ENCODE measurements at regions not wholly inside any gene's neighbourhood (a gene's known extent, or its start where the extent isn't known, plus 50 kb on each side); places are given as distances from the start of the nearest gene placed in this dataset.

DNA sequence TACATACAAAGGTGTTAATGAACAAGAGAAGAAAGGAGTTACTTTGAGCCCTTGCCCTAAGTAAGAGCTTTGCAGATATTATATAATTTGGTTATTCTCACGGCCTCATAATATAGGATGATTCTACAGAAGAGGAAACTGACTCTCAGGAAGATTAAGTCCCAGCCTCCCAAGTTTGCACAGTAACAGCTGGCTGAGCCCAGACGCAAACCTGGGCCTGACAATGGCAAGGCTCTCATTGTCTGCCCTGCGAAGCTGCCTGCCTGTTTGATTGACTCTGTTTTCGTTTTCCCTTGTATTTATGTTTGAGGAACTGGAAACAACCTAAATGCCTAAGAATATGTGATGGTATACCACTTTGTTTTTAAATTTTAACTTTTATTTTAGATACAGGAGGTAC lies 76.2 kb upstream of the PGBD5 start:
- BruUV-seq (replicated peaks), result no TSS peak
- POLR2A ChIA-PET, result no interaction called here
- Histone ChIP-seq H3K9ac (ENCODE audit: insufficient read depth, low read depth, low read length) (no peak overlapping the region), H3K27ac (ENCODE audit: extremely low read length, insufficient read depth, low read length) (no peak overlapping the region), H3K79me2 (ENCODE audit: insufficient read depth, low read length) (no peaks in the 10 kb centered on the region), H3K4me3 (replicated peaks in 1 of 3; ENCODE audit: insufficient read depth in 1 of 3, low read depth in 2 of 3, low read length in 3 of 3) (no peak overlapping the region), H3K4me1 (ENCODE audit: insufficient read depth, low read length) (no peaks in the 10 kb centered on the region), H2AFZ (ENCODE audit: low read length) (no peak overlapping the region), H3K27me3 (ENCODE audit: control insufficient read depth in 1 of 2, insufficient read depth in 2 of 2, low read length in 2 of 2) (peaks cover 0 to 10% of the 10 kb centered on the region in 2 experiments; a peak in 2 of 5 replicates), H4K20me1 (ENCODE audit: insufficient read depth, low read length) (no peaks in the 10 kb centered on the region), H3K4me2 (ENCODE audit: low read depth, low read length) (no peak overlapping the region), H3K36me3 (replicated peaks in 1 of 2; ENCODE audit: control insufficient read depth in 1 of 2, insufficient read depth in 2 of 2, low read length in 2 of 2) (no peaks in the 10 kb centered on the region), H3K9me3 (ENCODE audit: low read length) (no peaks in the 10 kb centered on the region)
- 16% methylated on average over 4 of the region's 4 CpGs for WGBS (ENCODE audit: low lambda C conversion rate)
- DNase-seq (ENCODE audit: low spot score), result no peak
- in situ Hi-C loops (cut with HindIII; ENCODE audit: extremely low pct_ligation_motif_present, low pct_unique_long_range_greater_than_20kb), result no loop called here
- intact Hi-C loops (cut with micrococcal nuclease; ENCODE audit: unreplicated experiment), result no loop called here
- FAIRE-seq, result no peak
- no peak for TF ChIP-seq TSC22D2 (CRISPR knock-in tag; IDR thresholded peaks at IDR 0.05; ENCODE audit: borderline replicate concordance)
- CTCF ChIA-PET (ENCODE audit: low intra/inter-chr PET ratio, low total read pairs), result no interaction called here
- no peak for ATAC-seq

DNA sequence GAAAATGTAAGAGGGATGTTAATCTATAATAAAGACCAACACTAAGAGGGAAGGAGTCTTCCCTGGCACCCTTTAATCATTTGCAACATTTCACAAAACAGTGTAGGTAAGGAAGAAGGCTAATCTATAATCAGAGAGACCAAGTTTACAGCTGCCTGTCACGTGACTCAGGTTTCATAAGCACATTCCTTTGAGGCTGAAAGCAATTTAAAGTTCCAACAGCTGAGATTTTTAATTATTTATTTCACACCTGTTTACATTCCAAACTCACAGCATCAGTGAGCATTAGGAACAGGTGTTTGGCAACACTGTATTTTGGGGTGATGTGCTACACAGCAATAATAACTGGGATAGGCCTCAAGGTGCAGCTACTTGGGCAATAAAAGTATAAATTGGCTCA lies 75.7 kb upstream of the PGBD5 start:
- in situ Hi-C loops (cut with HindIII; ENCODE audit: extremely low pct_ligation_motif_present, low pct_unique_long_range_greater_than_20kb), result no loop called here
- CTCF ChIA-PET (ENCODE audit: low intra/inter-chr PET ratio, low total read pairs), result no interaction called here
- BruUV-seq (replicated peaks), result no TSS peak

More for the DNA sequence above, 75.7 kb upstream of the PGBD5 start:
- no peak for ATAC-seq
- peaks cover 0 to 12% of the 10 kb centered on the region in 2 experiments; a peak in 2 of 5 replicates for H3K27me3 ChIP-seq (ENCODE audit: control insufficient read depth in 1 of 2, insufficient read depth in 2 of 2, low read length in 2 of 2)
- H4K20me1 ChIP-seq (ENCODE audit: insufficient read depth, low read length), result no peaks in the 10 kb centered on the region
- TF ChIP-seq, protein P1, sequence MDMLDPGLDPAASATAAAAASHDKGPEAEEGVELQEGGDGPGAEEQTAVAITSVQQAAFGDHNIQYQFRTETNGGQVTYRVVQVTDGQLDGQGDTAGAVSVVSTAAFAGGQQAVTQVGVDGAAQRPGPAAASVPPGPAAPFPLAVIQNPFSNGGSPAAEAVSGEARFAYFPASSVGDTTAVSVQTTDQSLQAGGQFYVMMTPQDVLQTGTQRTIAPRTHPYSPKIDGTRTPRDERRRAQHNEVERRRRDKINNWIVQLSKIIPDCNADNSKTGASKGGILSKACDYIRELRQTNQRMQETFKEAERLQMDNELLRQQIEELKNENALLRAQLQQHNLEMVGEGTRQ (IDR thresholded peaks at IDR 0.05; ENCODE audit: low read depth, low read length), result peak; percentile 58; the same call in 1 of the 2 replicates
- TF ChIP-seq, protein P1 (CRISPR knock-in tag; IDR thresholded peaks at IDR 0.05; ENCODE audit: borderline replicate concordance), result no peak; the same call in 1 of the 2 replicates
- TF ChIP-seq RAD51 (IDR thresholded peaks at IDR 0.05; ENCODE audit: borderline replicate concordance) (peak; percentile 74), RBM39 (IDR thresholded peaks at IDR 0.05; ENCODE audit: low read depth, low read length, poor library complexity, severe bottlenecking) (no peak)
- H3K4me3 ChIP-seq (replicated peaks in 1 of 3; ENCODE audit: insufficient read depth in 1 of 3, low read depth in 2 of 3, low read length in 3 of 3), result no peak overlapping the region
- no peak for DNase-seq (ENCODE audit: low spot score)
- no peaks in the 10 kb centered on the region for H3K4me1 ChIP-seq (ENCODE audit: insufficient read depth, low read length)
- H3K36me3 ChIP-seq (replicated peaks in 1 of 2; ENCODE audit: control insufficient read depth in 1 of 2, insufficient read depth in 2 of 2, low read length in 2 of 2), result no peaks in the 10 kb centered on the region
- H2AFZ ChIP-seq (ENCODE audit: low read length), result no peak overlapping the region
- no peak for FAIRE-seq
- H3K4me2 ChIP-seq (ENCODE audit: low read depth, low read length), result no peak overlapping the region
- H3K9me3 ChIP-seq (ENCODE audit: low read length), result no peaks in the 10 kb centered on the region
- intact Hi-C loops (cut with micrococcal nuclease; ENCODE audit: unreplicated experiment), result no loop called here
- WGBS (ENCODE audit: low lambda C conversion rate), result 5% methylated on average over 1 of the region's 1 CpG
- H3K9ac ChIP-seq (ENCODE audit: insufficient read depth, low read depth, low read length), result no peak overlapping the region
- no peaks in the 10 kb centered on the region for H3K79me2 ChIP-seq (ENCODE audit: insufficient read depth, low read length)
- H3K27ac ChIP-seq (ENCODE audit: extremely low read length, insufficient read depth, low read length), result no peak overlapping the region
- POLR2A ChIA-PET, result no interaction called here

Data from HepG2 (cell line).